ENCODE measurements at regions not wholly inside any gene's neighbourhood (a gene's known extent, or its start where the extent isn't known, plus 50 kb on each side); places are given as distances from the start of the nearest gene placed in this dataset.

GRCh38 chr5:152259702-152260101, 145.4 kb downstream of the NMUR2 start:
- Histone ChIP-seq H3K4me2 (ENCODE audit: insufficient read depth, low read length) (no peak overlapping the region), H2AFZ (ENCODE audit: low read length) (no peak overlapping the region), H3K4me3 (ENCODE audit: insufficient read depth, low read length) (no peak overlapping the region), H3K36me3 (ENCODE audit: insufficient read depth, low read length) (no peaks in the 10 kb centered on the region), H3K4me1 (ENCODE audit: insufficient read depth, low read length) (no peaks in the 10 kb centered on the region), H3K27me3 (ENCODE audit: insufficient read depth, low read length) (no peaks in the 10 kb centered on the region), H3K79me2 (ENCODE audit: insufficient read depth, low read length) (no peaks in the 10 kb centered on the region), H3K9me3 (ENCODE audit: low read depth, low read length) (no peaks in the 10 kb centered on the region), H4K20me1 (ENCODE audit: insufficient read depth, low read length) (no peaks in the 10 kb centered on the region), H3K27ac (ENCODE audit: low read depth, low read length) (no peak overlapping the region)
- TF ChIP-seq CTCF (IDR thresholded peaks at IDR 0.05; ENCODE audit: extremely low read depth, low read depth, low read length) = no peak
- no peak for DNase-seq (ENCODE audit: insufficient read length, low spot score, missing footprints)

GRCh38 chr5:152256580-152256979, 148.5 kb downstream of the NMUR2 start:
- no peak overlapping the region for H2AFZ ChIP-seq (ENCODE audit: low read length)
- H3K4me2 ChIP-seq (ENCODE audit: insufficient read depth, low read length) = no peak overlapping the region
- no peaks in the 10 kb centered on the region for H3K27me3 ChIP-seq (ENCODE audit: insufficient read depth, low read length)
- H3K36me3 ChIP-seq (ENCODE audit: insufficient read depth, low read length) = no peaks in the 10 kb centered on the region
- H3K79me2 ChIP-seq (ENCODE audit: insufficient read depth, low read length) = no peaks in the 10 kb centered on the region
- H3K4me1 ChIP-seq (ENCODE audit: insufficient read depth, low read length) = no peaks in the 10 kb centered on the region
- no peaks in the 10 kb centered on the region for H3K9me3 ChIP-seq (ENCODE audit: low read depth, low read length)
- no peak for TF ChIP-seq CTCF (IDR thresholded peaks at IDR 0.05; ENCODE audit: extremely low read depth, low read depth, low read length)
- H3K27ac ChIP-seq (ENCODE audit: low read depth, low read length) = no peak overlapping the region
- no peak overlapping the region for H3K4me3 ChIP-seq (ENCODE audit: insufficient read depth, low read length)
- no peak for DNase-seq (ENCODE audit: insufficient read length, low spot score, missing footprints)
- H4K20me1 ChIP-seq (ENCODE audit: insufficient read depth, low read length) = no peaks in the 10 kb centered on the region

- no peak overlapping the region for H3K27ac ChIP-seq (ENCODE audit: low read depth, low read length)
- H3K27me3 ChIP-seq (ENCODE audit: insufficient read depth, low read length) = no peaks in the 10 kb centered on the region
- no peaks in the 10 kb centered on the region for H3K4me1 ChIP-seq (ENCODE audit: insufficient read depth, low read length)
- TF ChIP-seq CTCF (IDR thresholded peaks at IDR 0.05; ENCODE audit: extremely low read depth, low read depth, low read length) = no peak
- H3K79me2 ChIP-seq (ENCODE audit: insufficient read depth, low read length) = no peaks in the 10 kb centered on the region
- H3K4me2 ChIP-seq (ENCODE audit: insufficient read depth, low read length) = no peak overlapping the region
- no peaks in the 10 kb centered on the region for H3K9me3 ChIP-seq (ENCODE audit: low read depth, low read length)
- no peak for DNase-seq (ENCODE audit: insufficient read length, low spot score, missing footprints)
- no peaks in the 10 kb centered on the region for H3K36me3 ChIP-seq (ENCODE audit: insufficient read depth, low read length)
- no peak overlapping the region for H3K4me3 ChIP-seq (ENCODE audit: insufficient read depth, low read length)
- no peak overlapping the region for H2AFZ ChIP-seq (ENCODE audit: low read length)
- no peaks in the 10 kb centered on the region for H4K20me1 ChIP-seq (ENCODE audit: insufficient read depth, low read length)
These were observed 149.7 kb downstream of the NMUR2 start for GRCh38 chr5:152255411-152255810.

- no peaks in the 10 kb centered on the region for H4K20me1 ChIP-seq (ENCODE audit: insufficient read depth, low read length)
- no peak overlapping the region for H3K4me2 ChIP-seq (ENCODE audit: insufficient read depth, low read length)
- H2AFZ ChIP-seq (ENCODE audit: low read length) = no peak overlapping the region
- H3K79me2 ChIP-seq (ENCODE audit: insufficient read depth, low read length) = no peaks in the 10 kb centered on the region
- H3K9me3 ChIP-seq (ENCODE audit: low read depth, low read length) = peaks cover 3% of the 10 kb centered on the region
- H3K4me1 ChIP-seq (ENCODE audit: insufficient read depth, low read length) = no peaks in the 10 kb centered on the region
- H3K4me3 ChIP-seq (ENCODE audit: insufficient read depth, low read length) = no peak overlapping the region
- H3K27ac ChIP-seq (ENCODE audit: low read depth, low read length) = no peak overlapping the region
- no peaks in the 10 kb centered on the region for H3K36me3 ChIP-seq (ENCODE audit: insufficient read depth, low read length)
- H3K27me3 ChIP-seq (ENCODE audit: insufficient read depth, low read length) = no peaks in the 10 kb centered on the region
- no peak for TF ChIP-seq CTCF (IDR thresholded peaks at IDR 0.05; ENCODE audit: extremely low read depth, low read depth, low read length)
- no peak for DNase-seq (ENCODE audit: insufficient read length, low spot score, missing footprints)
These were observed 157.2 kb downstream of the NMUR2 start for GRCh38 chr5:152247850-152248385.
